H9 (cell line): ENCODE measurements at regions not wholly inside any gene's neighbourhood (a gene's known extent, or its start where the extent isn't known, plus 50 kb on each side); places are given as distances from the start of the nearest gene placed in this dataset.

Source experiments
- DNase-seq: peaks from one replicate; pipeline ENCODE4 v3.0.0-alpha.2; 2017
- H2AFZ ChIP-seq: one replicate; pipeline ENCODE4 v1.6.1; 2013; ENCODE audit warnings: mild to moderate bottlenecking, low read length, control low read depth, moderate library complexity
- H2AK5ac ChIP-seq: 2 replicates; pipeline ENCODE4 v1.6.1; 2013; ENCODE audit warnings: low read length, control low read depth, mixed read lengths; ENCODE audit not compliant: insufficient read length
- H2BK120ac ChIP-seq: one replicate; pipeline ENCODE4 v1.6.1; 2013; ENCODE audit warnings: low read depth, mild to moderate bottlenecking, low read length, control low read depth, inconsistent platforms; ENCODE audit not compliant: poor library complexity, severe bottlenecking
- H2BK12ac ChIP-seq: 2 replicates; pipeline ENCODE4 v1.6.1; 2013; ENCODE audit warnings: low read length, control low read depth, mixed read lengths, low read depth; ENCODE audit not compliant: insufficient read length
- H2BK15ac ChIP-seq: 2 replicates; pipeline ENCODE4 v1.6.1; 2013; ENCODE audit warnings: low read depth, low read length, control low read depth
- H2BK20ac ChIP-seq: one replicate; pipeline ENCODE4 v1.6.1; 2013; ENCODE audit warnings: low read depth, mild to moderate bottlenecking, low read length, control low read depth, inconsistent platforms; ENCODE audit not compliant: poor library complexity, severe bottlenecking
- H2BK5ac ChIP-seq: 2 replicates; pipeline ENCODE4 v1.6.1; 2013; ENCODE audit warnings: low read length, control low read depth, mixed read lengths; ENCODE audit not compliant: insufficient read length
- H3K14ac ChIP-seq: 2 replicates; pipeline ENCODE4 v1.6.1; 2013; ENCODE audit warnings: low read length, control low read depth; ENCODE audit not compliant: insufficient read depth
- H3K18ac ChIP-seq: 2 replicates; pipeline ENCODE4 v1.6.1; 2013; ENCODE audit warnings: low read depth, mild to moderate bottlenecking, mixed read lengths, low read length, control low read depth; ENCODE audit not compliant: insufficient read length
- H3K23ac ChIP-seq: 2 replicates; pipeline ENCODE4 v1.6.1; 2013; ENCODE audit warnings: low read length, control low read depth, mixed read lengths, low read depth; ENCODE audit not compliant: insufficient read length
- H3K23me2 ChIP-seq: 2 replicates; pipeline ENCODE4 v1.6.1; 2013; ENCODE audit warnings: low read depth, mild to moderate bottlenecking, mixed read lengths, low read length, control low read depth; ENCODE audit not compliant: insufficient read length, poor library complexity, severe bottlenecking
- H3K27ac ChIP-seq: 2 replicates; pipeline ENCODE4 v1.5.1; 2013; ENCODE audit warnings: low read length, control low read depth, mixed read lengths, low read depth; ENCODE audit not compliant: insufficient read length
- H3K27me3 ChIP-seq: 2 replicates; pipeline ENCODE4 v1.6.1; 2013; ENCODE audit warnings: low read length, control low read depth, inconsistent platforms; ENCODE audit not compliant: insufficient read depth
- H3K4ac ChIP-seq: 2 replicates; pipeline ENCODE4 v1.6.1; 2013; ENCODE audit warnings: low read depth, mild to moderate bottlenecking, control low read depth, inconsistent platforms, low read length, moderate library complexity
- H3K4me1 ChIP-seq: 2 replicates; pipeline ENCODE4 v1.6.1; 2013; ENCODE audit warnings: low read length, control low read depth, inconsistent platforms; ENCODE audit not compliant: insufficient read depth
- H3K4me2 ChIP-seq: 2 replicates; pipeline ENCODE4 v1.6.1; 2013; ENCODE audit warnings: low read length, control low read depth, mixed read lengths; ENCODE audit not compliant: insufficient read length, insufficient read depth
- H3K56ac ChIP-seq: 2 replicates; pipeline ENCODE4 v1.6.1; 2013; ENCODE audit warnings: low read depth, mild to moderate bottlenecking, mixed read lengths, low read length, control low read depth; ENCODE audit not compliant: insufficient read length
- H3K79me1 ChIP-seq: 2 replicates; pipeline ENCODE4 v1.6.1; 2013; ENCODE audit warnings: low read depth, mild to moderate bottlenecking, moderate library complexity, low read length, control low read depth, inconsistent platforms; ENCODE audit not compliant: insufficient read depth, poor library complexity, severe bottlenecking
- H3K79me2 ChIP-seq: 2 replicates; pipeline ENCODE4 v1.6.1; 2013; ENCODE audit warnings: low read length, control low read depth, inconsistent platforms; ENCODE audit not compliant: insufficient read depth
- H3K9ac ChIP-seq: 2 replicates; pipeline ENCODE4 v1.6.1; 2013; ENCODE audit warnings: low read length, control low read depth, mixed read lengths; ENCODE audit not compliant: insufficient read length; ENCODE audit errors: extremely low read depth
- H3K9me3 ChIP-seq: one replicate; pipeline ENCODE4 v1.6.1; 2013; ENCODE audit warnings: low read depth, low read length, inconsistent platforms; ENCODE audit not compliant: control insufficient read depth
- H3T11ph ChIP-seq: one replicate; pipeline ENCODE4 v1.6.1; 2013; ENCODE audit warnings: mild to moderate bottlenecking, low read length, control low read depth, inconsistent platforms
- H4K20me1 ChIP-seq: one replicate; pipeline ENCODE4 v1.6.1; 2013; ENCODE audit not compliant: control insufficient read depth, insufficient read length, insufficient read depth
- H4K5ac ChIP-seq: 2 replicates; pipeline ENCODE4 v1.6.1; 2013; ENCODE audit warnings: low read depth, mild to moderate bottlenecking, mixed read lengths, low read length, control low read depth; ENCODE audit not compliant: insufficient read length
- H4K8ac ChIP-seq: replicated peaks from 2 replicates; pipeline ENCODE4 v1.6.1; 2013; ENCODE audit warnings: low read length, control low read depth, mixed read lengths, low read depth; ENCODE audit not compliant: insufficient read length
- H4K91ac ChIP-seq: 2 replicates; pipeline ENCODE4 v1.6.1; 2013; ENCODE audit warnings: low read depth, mild to moderate bottlenecking, moderate library complexity, mixed read lengths, low read length, control low read depth; ENCODE audit not compliant: insufficient read length
- H3K27ac Mint-ChIP-seq, 3 experiments: 2 replicates in 2 of 3; 3 replicates in 1 of 3; pipeline ENCODE4 v1.8.0; 2020 to 2021; ENCODE audit warnings: mixed read lengths in 3 of 3, mild to moderate bottlenecking in 1 of 3, moderate library complexity in 1 of 3
- H3K27me3 Mint-ChIP-seq: 2 replicates; pipeline ENCODE4 v1.8.0; 2021; ENCODE audit warnings: low read depth, mild to moderate bottlenecking, moderate library complexity, mixed read lengths
- H3K36me3 Mint-ChIP-seq, 3 experiments: 2 replicates in 2 of 3; 3 replicates in 1 of 3; pipeline ENCODE4 v1.8.0; 2020 to 2021; ENCODE audit warnings: low read depth in 3 of 3, mixed read lengths in 3 of 3; ENCODE audit not compliant: insufficient read depth in 1 of 3
- H3K4me1 Mint-ChIP-seq, 2 experiments: 2 replicates each; pipeline ENCODE4 v1.8.0; 2020; ENCODE audit warnings: mixed read lengths in 2 of 2
- H3K4me3 Mint-ChIP-seq, 2 experiments: 2 replicates in 1 of 2; 3 replicates in 1 of 2; pipeline ENCODE4 v1.8.0; 2020 to 2021; ENCODE audit warnings: mild to moderate bottlenecking in 2 of 2, mixed read lengths in 2 of 2, moderate library complexity in 1 of 2
- H3K9me3 Mint-ChIP-seq, 2 experiments: 2 replicates in 1 of 2; 3 replicates in 1 of 2; pipeline ENCODE4 v1.8.0; 2020; ENCODE audit warnings: mild to moderate bottlenecking in 2 of 2, mixed read lengths in 2 of 2, moderate library complexity in 1 of 2
- CTCF ChIP-seq: fragments of 200-600 bp; sonication (generic); conservative IDR thresholded peaks from 3 replicates; pipeline ENCODE4 v1.8.0; 2021; ENCODE audit warnings: antibody characterized with exemption, mild to moderate bottlenecking

DNA sequence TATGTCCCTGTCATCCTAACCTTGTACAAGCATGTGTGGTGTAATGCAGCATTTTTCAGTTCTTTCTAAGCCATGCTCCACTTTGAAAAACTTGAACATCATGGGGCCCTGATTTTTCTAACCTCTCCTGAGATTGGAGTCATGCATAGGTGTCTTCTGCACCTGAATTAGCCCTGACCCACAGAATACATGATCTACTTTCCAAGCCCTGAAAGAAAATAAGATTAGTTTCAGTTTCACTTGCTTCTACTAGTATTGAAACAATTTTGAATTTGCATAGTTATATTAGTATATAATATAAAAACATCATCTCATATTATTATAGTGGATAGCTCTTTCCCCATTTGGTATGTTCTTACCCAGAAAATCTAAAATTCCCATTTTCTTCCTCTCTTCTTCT, 178.2 kb downstream of the HS3ST1 start:
- no peak overlapping the region for H3K56ac ChIP-seq
- no peak overlapping the region for H2BK20ac ChIP-seq
- no peak overlapping the region for H3K14ac ChIP-seq
- H3K27ac ChIP-seq: no peak overlapping the region
- no peaks in the 10 kb centered on the region for H3K23me2 ChIP-seq
- no peak overlapping the region for H4K8ac ChIP-seq
- no peak overlapping the region for H3K4ac ChIP-seq
- no peak overlapping the region for H4K91ac ChIP-seq
- no peak overlapping the region for H3T11ph ChIP-seq
- H3K27me3 ChIP-seq: no peaks in the 10 kb centered on the region
- no peak overlapping the region for H2BK15ac ChIP-seq
- peaks cover 7 to 14% of the 10 kb centered on the region in 2 experiments; a peak in 4 of 5 replicates for H3K9me3 Mint-ChIP-seq
- no peak overlapping the region for H3K18ac ChIP-seq
- no peak overlapping the region for H3K9ac ChIP-seq
- H3K27me3 Mint-ChIP-seq: no peaks in the 10 kb centered on the region
- H3K79me1 ChIP-seq: no peaks in the 10 kb centered on the region
- TF ChIP-seq CTCF: no peak
- no peak overlapping the region for H2BK12ac ChIP-seq
- no peaks in the 10 kb centered on the region for H3K79me2 ChIP-seq
- H2BK120ac ChIP-seq: no peak overlapping the region
- H3K4me3 Mint-ChIP-seq: no peak overlapping the region
- peaks cover 8% of the 10 kb centered on the region in 2 experiments for H3K4me1 Mint-ChIP-seq
- H4K20me1 ChIP-seq: no peaks in the 10 kb centered on the region
- no peak overlapping the region for H4K5ac ChIP-seq
- no peak for DNase-seq
- H3K9me3 ChIP-seq: no peaks in the 10 kb centered on the region
- H2AFZ ChIP-seq: no peak overlapping the region
- H3K4me2 ChIP-seq: no peak overlapping the region
- no peak overlapping the region for H2AK5ac ChIP-seq
- peaks cover 3 to 7% (median 7%) of the 10 kb centered on the region in 3 experiments; a peak in 4 of 7 replicates for H3K36me3 Mint-ChIP-seq
- no peak overlapping the region for H3K27ac Mint-ChIP-seq
- H3K4me1 ChIP-seq: peaks cover 2% of the 10 kb centered on the region; the same call in 1 of the 2 replicates
- no peak overlapping the region for H2BK5ac ChIP-seq
- no peak overlapping the region for H3K23ac ChIP-seq
